ENCODE measurements at regions not wholly inside any gene's neighbourhood (a gene's known extent, or its start where the extent isn't known, plus 50 kb on each side); places are given as distances from the start of the nearest gene placed in this dataset.

- Histone ChIP-seq H4K20me1 (ENCODE audit: low read length) (no peaks in the 10 kb centered on the region), H3K27ac (ENCODE audit: low read length) (no peak overlapping the region), H3K4me1 (ENCODE audit: insufficient read depth, low read length) (no peaks in the 10 kb centered on the region), H3K9ac (ENCODE audit: low read length) (no peak overlapping the region), H2AFZ (ENCODE audit: low read length) (no peak overlapping the region), H3K27me3 (ENCODE audit: low read length) (no peaks in the 10 kb centered on the region), H3F3A (ENCODE audit: low read length, unreplicated experiment) (no peaks in the 10 kb centered on the region), H3K9me3 (ENCODE audit: low read length) (no peaks in the 10 kb centered on the region), H3K79me2 (ENCODE audit: low read length) (no peaks in the 10 kb centered on the region), H3K9me2 (replicated peaks; ENCODE audit: low read length) (no peaks in the 10 kb centered on the region), H3K36me3 (ENCODE audit: low read depth, low read length) (no peaks in the 10 kb centered on the region), H3K4me3 (ENCODE audit: low read length) (no peak overlapping the region), H3K4me2 (ENCODE audit: low read length) (no peak overlapping the region)
- no peak for TF ChIP-seq CTCF (conservative IDR thresholded peaks at IDR 0.05; ENCODE audit: low read depth, low read length)
- no peak for TF ChIP-seq EZH2 (IDR thresholded peaks at IDR 0.05; ENCODE audit: low read length, unreplicated experiment)
- TF ChIP-seq EZH2phosphoT487 (IDR thresholded peaks at IDR 0.05; ENCODE audit: borderline replicate concordance, low read length): no peak
- no peak for DNase-seq
- no TSS peak for BruUV-seq (replicated peaks)
- POLR2A ChIA-PET (ENCODE audit: unreplicated experiment): no interaction called here
- CTCF ChIA-PET: no interaction called here
- intact Hi-C loops (cut with micrococcal nuclease): no loop called here
- no peak for ATAC-seq
These were observed 57.2 kb upstream of the TOMM7 start for GRCh38 chr7:22879709-22880306.

GRCh38 chr7:22879280-22879679, 56.6 kb upstream of the TOMM7 start:
- intact Hi-C loops (cut with micrococcal nuclease): no loop called here
- BruUV-seq (replicated peaks): no TSS peak
- Histone ChIP-seq H3K9ac (ENCODE audit: low read length) (no peak overlapping the region), H3K4me2 (ENCODE audit: low read length) (no peak overlapping the region), H3K9me3 (ENCODE audit: low read length) (no peaks in the 10 kb centered on the region), H3K27ac (ENCODE audit: low read length) (no peak overlapping the region), H3K4me3 (ENCODE audit: low read length) (no peak overlapping the region), H3K4me1 (ENCODE audit: insufficient read depth, low read length) (no peaks in the 10 kb centered on the region), H4K20me1 (ENCODE audit: low read length) (no peaks in the 10 kb centered on the region), H3K36me3 (ENCODE audit: low read depth, low read length) (no peaks in the 10 kb centered on the region), H3K79me2 (ENCODE audit: low read length) (no peaks in the 10 kb centered on the region), H3F3A (ENCODE audit: low read length, unreplicated experiment) (no peaks in the 10 kb centered on the region), H3K27me3 (ENCODE audit: low read length) (no peaks in the 10 kb centered on the region), H3K9me2 (replicated peaks; ENCODE audit: low read length) (no peaks in the 10 kb centered on the region), H2AFZ (ENCODE audit: low read length) (no peak overlapping the region)
- ATAC-seq: no peak
- no peak for TF ChIP-seq CTCF (conservative IDR thresholded peaks at IDR 0.05; ENCODE audit: low read depth, low read length)
- no peak for TF ChIP-seq EZH2 (IDR thresholded peaks at IDR 0.05; ENCODE audit: low read length, unreplicated experiment)
- no peak for TF ChIP-seq EZH2phosphoT487 (IDR thresholded peaks at IDR 0.05; ENCODE audit: borderline replicate concordance, low read length)
- ChIA-PET CTCF (no interaction called here), POLR2A (ENCODE audit: unreplicated experiment) (no interaction called here)
- no peak for DNase-seq

- Histone ChIP-seq H3K9me3 (ENCODE audit: low read length) (no peaks in the 10 kb centered on the region), H3K27ac (ENCODE audit: low read length) (no peak overlapping the region), H3K9ac (ENCODE audit: low read length) (no peak overlapping the region), H3K9me2 (replicated peaks; ENCODE audit: low read length) (no peaks in the 10 kb centered on the region), H3K4me3 (ENCODE audit: low read length) (no peak overlapping the region), H3K4me1 (ENCODE audit: insufficient read depth, low read length) (no peaks in the 10 kb centered on the region), H3K36me3 (ENCODE audit: low read depth, low read length) (no peaks in the 10 kb centered on the region), H4K20me1 (ENCODE audit: low read length) (no peaks in the 10 kb centered on the region), H2AFZ (ENCODE audit: low read length) (no peak overlapping the region), H3K4me2 (ENCODE audit: low read length) (no peak overlapping the region), H3F3A (ENCODE audit: low read length, unreplicated experiment) (no peaks in the 10 kb centered on the region), H3K79me2 (ENCODE audit: low read length) (no peaks in the 10 kb centered on the region), H3K27me3 (ENCODE audit: low read length) (no peaks in the 10 kb centered on the region)
- TF ChIP-seq CTCF (conservative IDR thresholded peaks at IDR 0.05; ENCODE audit: low read depth, low read length) (no peak), EZH2phosphoT487 (IDR thresholded peaks at IDR 0.05; ENCODE audit: borderline replicate concordance, low read length) (no peak), EZH2 (IDR thresholded peaks at IDR 0.05; ENCODE audit: low read length, unreplicated experiment) (no peak)
- intact Hi-C loops (cut with micrococcal nuclease): no loop called here
- ATAC-seq (no peak), DNase-seq (no peak)
- ChIA-PET CTCF (no interaction called here), POLR2A (ENCODE audit: unreplicated experiment) (no interaction called here)
- no TSS peak for BruUV-seq (replicated peaks)
These were observed 54.5 kb upstream of the TOMM7 start for GRCh38 chr7:22876986-22877729.

All from PC-3 (cell line).